RWPE1 (cell line): ENCODE measurements at regions not wholly inside any gene's neighbourhood (a gene's known extent, or its start where the extent isn't known, plus 50 kb on each side); places are given as distances from the start of the nearest gene placed in this dataset.
A peak's percentile ranks its signal among the peaks of the same experiment; 100 is the strongest.

Source experiments
- CTCF ChIA-PET: fragments of 350-600 bp; sonication (Branson Sonifier 250); formaldehyde crosslinking; extraction: SDS; loops from one replicate; lab custom pipeline; 2021; lab: Yijun Ruan, JAX
- POLR2A ChIA-PET: fragments of 400-600 bp; formaldehyde crosslinking; extraction: SDS; loops from one replicate; lab custom pipeline; 2020; ENCODE audit warnings: antibody characterized with exemption; ENCODE audit not compliant: low non-redundant PET; lab: Yijun Ruan, JAX
- DNase-seq: peaks from one replicate; pipeline ENCODE4 v3.0.0; 2012; ENCODE audit warnings: low spot score
- H3K27ac ChIP-seq: fragments of 450-650 bp; 2 replicates; pipeline ENCODE4 v1.5.1; 2017
- CTCF ChIP-seq: fragments of 450-650 bp; conservative IDR thresholded peaks from 2 replicates; pipeline ENCODE4 v1.5.1; 2017; ENCODE audit warnings: low read depth, mild to moderate bottlenecking

GRCh38 chr4:30821275-30821674 lies 101.1 kb downstream of the PCDH7 start:
- POLR2A ChIA-PET = no interaction called here
- no peak overlapping the region for H3K27ac ChIP-seq
- no peak for TF ChIP-seq CTCF
- CTCF ChIA-PET = interaction anchor here (0.6 kb wide), 1 partner anchor 23 kb away, joined by 4 read pairs; no protein-coding TSS in a partner anchor
- no peak for DNase-seq

- POLR2A ChIA-PET = no interaction called here
- peak; percentile 40 for DNase-seq
- no peak overlapping the region for H3K27ac ChIP-seq
- CTCF ChIA-PET = interaction anchor here (0.6 kb wide), 2 partner anchors 22 to 176 kb away, joined by 3 to 4 read pairs; no protein-coding TSS in a partner anchor
- TF ChIP-seq CTCF = no peak
Observed at GRCh38 chr4:30821859-30822612, 101.9 kb downstream of the PCDH7 start.

GRCh38 chr4:30822911-30823551 lies 102.9 kb downstream of the PCDH7 start:
- no peak for TF ChIP-seq CTCF
- ChIA-PET POLR2A (no interaction called here), CTCF (interaction anchor here (0.6 kb wide), 1 partner anchor 175 kb away, joined by 3 read pairs; no protein-coding TSS in a partner anchor)
- DNase-seq = no peak
- no peak overlapping the region for H3K27ac ChIP-seq

- ChIA-PET CTCF (interaction anchor here (0.7 kb wide), 1 partner anchor 40 kb away, joined by 3 read pairs; no protein-coding TSS in a partner anchor), POLR2A (no interaction called here)
- no peak for TF ChIP-seq CTCF
- DNase-seq = no peak
- no peak overlapping the region for H3K27ac ChIP-seq
Observed at GRCh38 chr4:30825008-30825770, 105.0 kb downstream of the PCDH7 start.

- POLR2A ChIA-PET = no interaction called here
- TF ChIP-seq CTCF = no peak
- H3K27ac ChIP-seq = no peak overlapping the region
- no peak for DNase-seq
- CTCF ChIA-PET = no interaction called here
Observed at GRCh38 chr4:30828264-30828926, 108.2 kb downstream of the PCDH7 start.

- ChIA-PET POLR2A (no interaction called here), CTCF (no interaction called here)
- no peak for TF ChIP-seq CTCF
- H3K27ac ChIP-seq = no peak overlapping the region
- DNase-seq = no peak
Observed at GRCh38 chr4:30832639-30833038, 112.5 kb downstream of the PCDH7 start.
